ENCODE measurements at regions not wholly inside any gene's neighbourhood (a gene's known extent, or its start where the extent isn't known, plus 50 kb on each side); places are given as distances from the start of the nearest gene placed in this dataset.

DNA sequence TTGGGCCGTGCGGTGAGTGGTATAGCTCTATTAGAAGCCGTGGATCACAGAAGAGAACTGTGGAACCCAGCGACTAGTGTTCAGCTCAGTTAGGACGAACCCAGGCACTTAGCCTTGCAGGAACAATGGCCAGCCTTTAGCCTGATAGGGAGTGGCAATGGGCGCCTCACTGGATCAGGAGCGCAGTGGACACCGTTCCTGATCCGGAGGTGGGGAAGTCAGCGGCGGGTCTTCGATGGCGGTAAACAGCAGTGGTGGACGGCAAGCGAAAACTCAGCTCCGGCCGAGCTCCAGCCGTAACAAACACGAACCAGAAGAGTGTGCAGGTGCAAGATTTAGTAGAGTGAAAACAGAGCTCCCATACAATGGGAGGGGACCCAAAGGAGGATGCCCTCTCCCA, 340.0 kb downstream of the TLE4 start:
- no peak overlapping the region for H4K8ac ChIP-seq (replicated peaks; ENCODE audit: insufficient read length, low read depth, low read length)
- H2BK20ac ChIP-seq (ENCODE audit: low read depth, low read length, poor library complexity, severe bottlenecking), result no peak overlapping the region
- no peak overlapping the region for H3K9ac ChIP-seq (ENCODE audit: extremely low read depth, insufficient read length, low read length)
- no peak overlapping the region for H3T11ph ChIP-seq (ENCODE audit: low read length)
- H2BK120ac ChIP-seq (ENCODE audit: low read depth, low read length, poor library complexity, severe bottlenecking), result no peak overlapping the region
- Mint-ChIP-seq H3K4me3 (no peak overlapping the region), H3K36me3 (ENCODE audit: insufficient read depth in 1 of 3, low read depth in 3 of 3) (peaks cover 0 to 6% (median 0%) of the 10 kb centered on the region in 3 experiments; a peak in 3 of 7 replicates), H3K27ac (no peak overlapping the region; a peak in 2 of 7 replicates), H3K27me3 (ENCODE audit: low read depth) (no peaks in the 10 kb centered on the region), H3K9me3 (peaks cover 4 to 6% of the 10 kb centered on the region in 2 experiments; a peak in 4 of 5 replicates), H3K4me1 (no peaks in the 10 kb centered on the region)
- TF ChIP-seq, protein P1, sequence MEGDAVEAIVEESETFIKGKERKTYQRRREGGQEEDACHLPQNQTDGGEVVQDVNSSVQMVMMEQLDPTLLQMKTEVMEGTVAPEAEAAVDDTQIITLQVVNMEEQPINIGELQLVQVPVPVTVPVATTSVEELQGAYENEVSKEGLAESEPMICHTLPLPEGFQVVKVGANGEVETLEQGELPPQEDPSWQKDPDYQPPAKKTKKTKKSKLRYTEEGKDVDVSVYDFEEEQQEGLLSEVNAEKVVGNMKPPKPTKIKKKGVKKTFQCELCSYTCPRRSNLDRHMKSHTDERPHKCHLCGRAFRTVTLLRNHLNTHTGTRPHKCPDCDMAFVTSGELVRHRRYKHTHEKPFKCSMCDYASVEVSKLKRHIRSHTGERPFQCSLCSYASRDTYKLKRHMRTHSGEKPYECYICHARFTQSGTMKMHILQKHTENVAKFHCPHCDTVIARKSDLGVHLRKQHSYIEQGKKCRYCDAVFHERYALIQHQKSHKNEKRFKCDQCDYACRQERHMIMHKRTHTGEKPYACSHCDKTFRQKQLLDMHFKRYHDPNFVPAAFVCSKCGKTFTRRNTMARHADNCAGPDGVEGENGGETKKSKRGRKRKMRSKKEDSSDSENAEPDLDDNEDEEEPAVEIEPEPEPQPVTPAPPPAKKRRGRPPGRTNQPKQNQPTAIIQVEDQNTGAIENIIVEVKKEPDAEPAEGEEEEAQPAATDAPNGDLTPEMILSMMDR (conservative IDR thresholded peaks at IDR 0.05), result no peak
- no peak overlapping the region for H3K4me2 ChIP-seq (ENCODE audit: insufficient read depth, insufficient read length, low read length)
- no peak overlapping the region for H2AK5ac ChIP-seq (ENCODE audit: insufficient read length, low read length)
- no peak overlapping the region for H3K27ac ChIP-seq (ENCODE audit: insufficient read length, low read depth, low read length)
- no peaks in the 10 kb centered on the region for H3K79me2 ChIP-seq (ENCODE audit: insufficient read depth, low read length)
- no peak overlapping the region for H3K14ac ChIP-seq (ENCODE audit: insufficient read depth, low read length)
- no peaks in the 10 kb centered on the region for H4K20me1 ChIP-seq (ENCODE audit: control insufficient read depth, insufficient read depth, insufficient read length)
- H3K9me3 ChIP-seq (ENCODE audit: control insufficient read depth, low read depth, low read length), result no peaks in the 10 kb centered on the region
- H3K56ac ChIP-seq (ENCODE audit: insufficient read length, low read depth, low read length), result no peak overlapping the region
- H3K23me2 ChIP-seq (ENCODE audit: insufficient read length, low read depth, low read length, poor library complexity, severe bottlenecking), result no peaks in the 10 kb centered on the region
- H3K18ac ChIP-seq (ENCODE audit: insufficient read length, low read depth, low read length), result no peak overlapping the region
- no peak overlapping the region for H2BK12ac ChIP-seq (ENCODE audit: insufficient read length, low read depth, low read length)
- H2BK5ac ChIP-seq (ENCODE audit: insufficient read length, low read length), result no peak overlapping the region
- H3K4ac ChIP-seq (ENCODE audit: low read depth, low read length), result no peak overlapping the region
- no peak overlapping the region for H3K23ac ChIP-seq (ENCODE audit: insufficient read length, low read depth, low read length)
- H3K27me3 ChIP-seq (ENCODE audit: insufficient read depth, low read length), result no peaks in the 10 kb centered on the region
- no peaks in the 10 kb centered on the region for H3K4me1 ChIP-seq (ENCODE audit: insufficient read depth, low read length)
- no peak for DNase-seq
- no peak overlapping the region for H4K5ac ChIP-seq (ENCODE audit: insufficient read length, low read depth, low read length)
- H4K91ac ChIP-seq (ENCODE audit: insufficient read length, low read depth, low read length), result no peak overlapping the region
- no peak overlapping the region for H2BK15ac ChIP-seq (ENCODE audit: low read depth, low read length)
- no CpG with 5 or more reads among the region's 19 CpGs for WGBS (ENCODE audit: extremely low coverage, insufficient read length, low lambda C conversion rate)
- H2AFZ ChIP-seq (ENCODE audit: low read length), result no peak overlapping the region
- no peaks in the 10 kb centered on the region for H3K79me1 ChIP-seq (ENCODE audit: insufficient read depth, low read depth, low read length, poor library complexity, severe bottlenecking)

Data from H9 (cell line).